ENCODE measurements at regions not wholly inside any gene's neighbourhood (a gene's known extent, or its start where the extent isn't known, plus 50 kb on each side); places are given as distances from the start of the nearest gene placed in this dataset.

GRCh38 chr3:76025561-76025960 is 240.2 kb upstream of the ZNF717 start:
- intact Hi-C loops (cut with micrococcal nuclease), result no loop called here
- FAIRE-seq (no peak), DNase-seq (ENCODE audit: extremely low read depth in 1 of 4, low spot score in 3 of 4) (no peak), ATAC-seq (no peak)
- WGBS (ENCODE audit: insufficient coverage, low coverage, missing lambda C conversion rate), result 0% methylated on average over 1 of the region's 1 CpG
- Histone ChIP-seq H3K36me3 (ENCODE audit: control insufficient read depth, insufficient read depth, low read length) (no peaks in the 10 kb centered on the region), H2AFZ (ENCODE audit: low read depth, low read length) (no peak overlapping the region), H3K27me3 (ENCODE audit: control insufficient read depth in 2 of 2, insufficient read depth in 2 of 2, low read length in 2 of 2) (no peaks in the 10 kb centered on the region), H3K27ac (ENCODE audit: extremely low read depth, low read depth, low read length) (no peak overlapping the region), H3K79me2 (ENCODE audit: control insufficient read depth, insufficient read depth, low read length) (no peaks in the 10 kb centered on the region), H3K4me1 (replicated peaks in 1 of 2; ENCODE audit: control insufficient read depth in 2 of 2, insufficient read depth in 2 of 2, low read length in 2 of 2) (no peaks in the 10 kb centered on the region), H3K9ac (ENCODE audit: insufficient read depth in 1 of 2, low read depth in 2 of 2, low read length in 2 of 2) (no peak overlapping the region), H3K4me2 (ENCODE audit: insufficient read depth, low read length) (no peak overlapping the region), H3K9me1 (ENCODE audit: control insufficient read depth, insufficient read depth, low read length) (no peaks in the 10 kb centered on the region), H4K20me1 (replicated peaks; ENCODE audit: control insufficient read depth, insufficient read depth, low read length) (no peaks in the 10 kb centered on the region), H3K4me3 (no peak overlapping the region), H3K9me3 (replicated peaks; ENCODE audit: control insufficient read depth, insufficient read depth, low read depth, low read length) (no peaks in the 10 kb centered on the region)
- no TSS peak for BruUV-seq (replicated peaks)
- TF ChIP-seq PHF8 (IDR thresholded peaks at IDR 0.05; ENCODE audit: borderline replicate concordance, low read length), result no peak
- no peak for TF ChIP-seq SAP30 (IDR thresholded peaks at IDR 0.05; ENCODE audit: borderline replicate concordance, insufficient read depth, low read depth, low read length, poor library complexity, severe bottlenecking)
- TF ChIP-seq ZBTB26 (CRISPR knock-in tag; IDR thresholded peaks at IDR 0.05), result no peak
- no peak for TF ChIP-seq ZNF583 (CRISPR knock-in tag; IDR thresholded peaks at IDR 0.05)
- POLR2A ChIA-PET, result no interaction called here
- in situ Hi-C loops (cut with MboI), result no loop called here
- CTCF ChIA-PET (ENCODE audit: low intra/inter-chr PET ratio), result no interaction called here

DNA sequence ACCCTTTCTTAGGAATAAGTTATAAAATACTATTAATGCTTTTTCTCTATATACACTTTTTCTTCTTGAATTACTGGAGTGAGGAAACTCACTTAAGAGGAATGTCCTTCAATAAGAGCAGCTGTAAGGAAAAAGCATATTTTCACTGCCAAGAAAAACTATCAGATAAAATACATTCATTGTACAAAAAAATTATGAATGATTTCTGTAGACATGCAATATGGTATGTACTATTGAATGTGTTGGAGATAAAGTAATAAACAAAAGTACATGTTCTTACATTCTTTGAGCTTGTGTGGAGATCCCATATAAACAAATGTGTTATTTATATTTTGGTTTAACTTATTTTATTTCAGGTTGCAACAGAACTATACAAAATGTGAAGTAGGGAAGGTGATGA is 241.0 kb upstream of the ZNF717 start:
- ChIA-PET CTCF (ENCODE audit: low intra/inter-chr PET ratio) (no interaction called here), POLR2A (no interaction called here)
- ATAC-seq, result no peak
- Histone ChIP-seq H3K4me1 (replicated peaks in 1 of 2; ENCODE audit: control insufficient read depth in 2 of 2, insufficient read depth in 2 of 2, low read length in 2 of 2) (no peaks in the 10 kb centered on the region), H3K9ac (ENCODE audit: insufficient read depth in 1 of 2, low read depth in 2 of 2, low read length in 2 of 2) (no peak overlapping the region), H3K4me3 (no peak overlapping the region), H3K27me3 (ENCODE audit: control insufficient read depth in 2 of 2, insufficient read depth in 2 of 2, low read length in 2 of 2) (no peaks in the 10 kb centered on the region), H3K27ac (ENCODE audit: extremely low read depth, low read depth, low read length) (no peak overlapping the region), H4K20me1 (replicated peaks; ENCODE audit: control insufficient read depth, insufficient read depth, low read length) (no peaks in the 10 kb centered on the region), H3K9me3 (replicated peaks; ENCODE audit: control insufficient read depth, insufficient read depth, low read depth, low read length) (no peaks in the 10 kb centered on the region), H3K79me2 (ENCODE audit: control insufficient read depth, insufficient read depth, low read length) (no peaks in the 10 kb centered on the region), H3K9me1 (ENCODE audit: control insufficient read depth, insufficient read depth, low read length) (no peaks in the 10 kb centered on the region), H2AFZ (ENCODE audit: low read depth, low read length) (no peak overlapping the region), H3K4me2 (ENCODE audit: insufficient read depth, low read length) (no peak overlapping the region), H3K36me3 (ENCODE audit: control insufficient read depth, insufficient read depth, low read length) (no peaks in the 10 kb centered on the region)
- no peak for FAIRE-seq
- TF ChIP-seq ZNF165 (CRISPR knock-in tag; IDR thresholded peaks at IDR 0.05; ENCODE audit: borderline replicate concordance) (no peak), CBX3 (IDR thresholded peaks at IDR 0.05; ENCODE audit: borderline replicate concordance in 1 of 2, low read length in 2 of 2) (no peak)
- in situ Hi-C loops (cut with MboI), result no loop called here
- no peak for DNase-seq (ENCODE audit: extremely low read depth in 1 of 4, low spot score in 3 of 4)
- BruUV-seq (replicated peaks), result no TSS peak
- intact Hi-C loops (cut with micrococcal nuclease), result no loop called here

All from K562 (cell line).